Astrocyte (in vitro differentiated cells and primary cell): ENCODE measurements at regions not wholly inside any gene's neighbourhood (a gene's known extent, or its start where the extent isn't known, plus 50 kb on each side); places are given as distances from the start of the nearest gene placed in this dataset.

ENCODE experiments used
- DNase-seq: peaks from one replicate; pipeline ENCODE4 v3.0.0-alpha.2; 2010; ENCODE audit warnings: low read depth
- FAIRE-seq: peaks from 2 replicates; lab custom pipeline; 2011; peaks lifted over from hg19 to GRCh38; lab: Jason Lieb, UNC
- H2AFZ ChIP-seq: 2 replicates; pipeline ENCODE4 v1.6.0; 2012; ENCODE audit warnings: low read depth, low read length, inconsistent platforms
- H3K27ac ChIP-seq: 2 replicates; pipeline ENCODE4 v1.5.1; 2011; ENCODE audit warnings: low read depth, low read length, inconsistent platforms
- H3K27me3 ChIP-seq: 2 replicates; pipeline ENCODE4 v1.6.0; 2011; ENCODE audit warnings: low read length, inconsistent platforms; ENCODE audit not compliant: insufficient read depth
- H3K36me3 ChIP-seq: 2 replicates; pipeline ENCODE4 v1.5.1; 2011; ENCODE audit warnings: low read length, inconsistent platforms; ENCODE audit not compliant: insufficient read depth
- H3K4me1 ChIP-seq: 2 replicates; pipeline ENCODE4 v1.5.1; 2011; ENCODE audit warnings: low read length, inconsistent platforms; ENCODE audit not compliant: insufficient read depth
- H3K4me2 ChIP-seq: 2 replicates; pipeline ENCODE4 v1.6.0; 2012; ENCODE audit warnings: low read length, inconsistent platforms
- H3K4me3 ChIP-seq: 2 replicates; pipeline ENCODE4 v1.5.1; 2011; ENCODE audit warnings: low read depth, mild to moderate bottlenecking, low read length, inconsistent platforms; ENCODE audit not compliant: insufficient read depth
- H3K79me2 ChIP-seq: 2 replicates; pipeline ENCODE4 v1.6.0; 2012; ENCODE audit warnings: mild to moderate bottlenecking, low read length, inconsistent platforms; ENCODE audit not compliant: insufficient read depth
- H3K9ac ChIP-seq: 2 replicates; pipeline ENCODE4 v1.6.0; 2012; ENCODE audit warnings: mild to moderate bottlenecking, low read length, inconsistent platforms
- H3K9me3 ChIP-seq: 2 replicates; pipeline ENCODE4 v1.5.1; 2012; ENCODE audit warnings: low read depth, mild to moderate bottlenecking, low read length, inconsistent platforms; ENCODE audit not compliant: insufficient read depth
- H4K20me1 ChIP-seq: 2 replicates; pipeline ENCODE4 v1.6.0; 2012; ENCODE audit warnings: low read length, inconsistent platforms; ENCODE audit not compliant: insufficient read depth
- H3K27ac Mint-ChIP-seq: one replicate; pipeline ENCODE4 v1.8.0; 2021; ENCODE audit warnings: mild to moderate bottlenecking, mixed read lengths; ENCODE audit not compliant: unreplicated experiment
- H3K27me3 Mint-ChIP-seq: one replicate; pipeline ENCODE4 v1.8.0; 2021; ENCODE audit warnings: low read depth, mixed read lengths; ENCODE audit not compliant: unreplicated experiment
- H3K36me3 Mint-ChIP-seq: one replicate; pipeline ENCODE4 v1.8.0; 2021; ENCODE audit warnings: low read depth, mixed read lengths; ENCODE audit not compliant: unreplicated experiment
- H3K4me1 Mint-ChIP-seq: one replicate; pipeline ENCODE4 v1.8.0; 2021; ENCODE audit warnings: low read depth, mixed read lengths; ENCODE audit not compliant: unreplicated experiment
- H3K4me3 Mint-ChIP-seq: one replicate; pipeline ENCODE4 v1.8.0; 2021; ENCODE audit warnings: mild to moderate bottlenecking, moderate library complexity, mixed read lengths; ENCODE audit not compliant: unreplicated experiment
- H3K9me3 Mint-ChIP-seq: one replicate; pipeline ENCODE4 v1.8.0; 2021; ENCODE audit warnings: mild to moderate bottlenecking, mixed read lengths; ENCODE audit not compliant: unreplicated experiment
- CTCF ChIP-seq: IDR thresholded peaks from 2 replicates; pipeline ENCODE4 v1.5.1; 2011; ENCODE audit warnings: low read depth, mild to moderate bottlenecking, inconsistent platforms, low read length, moderate library complexity; ENCODE audit not compliant: insufficient read depth
- EZH2 ChIP-seq: IDR thresholded peaks from 2 replicates; pipeline ENCODE4 v1.6.1; 2012; ENCODE audit warnings: mild to moderate bottlenecking, low read length, inconsistent platforms; ENCODE audit not compliant: insufficient read depth

- no peak overlapping the region for H3K27ac ChIP-seq
- H3K27me3 ChIP-seq: no peaks in the 10 kb centered on the region
- H3K36me3 ChIP-seq: no peaks in the 10 kb centered on the region
- no peaks in the 10 kb centered on the region for H4K20me1 ChIP-seq
- H3K9me3 Mint-ChIP-seq: no peaks in the 10 kb centered on the region
- no peak overlapping the region for H2AFZ ChIP-seq
- no peaks in the 10 kb centered on the region for H3K79me2 ChIP-seq
- H3K4me1 Mint-ChIP-seq: no peaks in the 10 kb centered on the region
- no peak overlapping the region for H3K4me3 ChIP-seq
- H3K4me1 ChIP-seq: no peaks in the 10 kb centered on the region
- no peaks in the 10 kb centered on the region for H3K36me3 Mint-ChIP-seq
- H3K27ac Mint-ChIP-seq: no peak overlapping the region
- H3K9me3 ChIP-seq: no peaks in the 10 kb centered on the region
- TF ChIP-seq EZH2 (no peak), CTCF (no peak)
- H3K27me3 Mint-ChIP-seq: no peaks in the 10 kb centered on the region
- peak; percentile 5 for FAIRE-seq
- H3K4me2 ChIP-seq: no peak overlapping the region
- no peak overlapping the region for H3K9ac ChIP-seq
- DNase-seq: no peak
- no peak overlapping the region for H3K4me3 Mint-ChIP-seq
Measured at GRCh38 chrX:33589316-33589715, 378.0 kb upstream of the DMD start.

- Histone ChIP-seq H2AFZ (no peak overlapping the region), H3K4me1 (no peaks in the 10 kb centered on the region), H3K36me3 (no peaks in the 10 kb centered on the region), H3K79me2 (no peaks in the 10 kb centered on the region), H4K20me1 (no peaks in the 10 kb centered on the region), H3K9me3 (peaks cover 2% of the 10 kb centered on the region), H3K4me3 (no peak overlapping the region), H3K27me3 (no peaks in the 10 kb centered on the region), H3K9ac (no peak overlapping the region), H3K27ac (no peak overlapping the region), H3K4me2 (no peak overlapping the region)
- TF ChIP-seq EZH2 (no peak), CTCF (no peak)
- DNase-seq (no peak), FAIRE-seq (no peak)
- Mint-ChIP-seq H3K27me3 (no peaks in the 10 kb centered on the region), H3K27ac (no peak overlapping the region), H3K4me3 (no peak overlapping the region), H3K4me1 (no peaks in the 10 kb centered on the region), H3K36me3 (no peaks in the 10 kb centered on the region), H3K9me3 (no peaks in the 10 kb centered on the region)
Measured at GRCh38 chrX:33543757-33544156, 332.4 kb upstream of the DMD start.
